Body of pancreas (tissue), 4 donors: ENCODE measurements at regions not wholly inside any gene's neighbourhood (a gene's known extent, or its start where the extent isn't known, plus 50 kb on each side); places are given as distances from the start of the nearest gene placed in this dataset.
"Not testable (repeated sequence)": the region's sequence is repeated elsewhere in the genome, so short reads cannot be mapped to it uniquely, and the experiment has no call there.

Experiments used
- ATAC-seq: fragments of 150-250 bp; one replicate; pipeline ENCODE4 v1.9.1; 2016
- DNase-seq, 4 donors: peaks; one replicate each; pipeline ENCODE4 v3.0.0-alpha.2; 2019
- H3K27ac ChIP-seq, 4 donors: fragments of 200-600 bp; sonication (generic); 1 replicate in 3 of 4; 2 replicates in 1 of 4; pipeline versions ENCODE4 v1.5.1 to v1.6.1; 2016 to 2019; ENCODE audit warnings: mild to moderate bottlenecking in 1 of 4, mixed read lengths in 1 of 4, moderate library complexity in 1 of 4
- H3K27me3 ChIP-seq, 2 donors: fragments of 200-600 bp; sonication (generic); one replicate each; pipeline ENCODE4 v1.6.0; 2016; ENCODE audit warnings: mild to moderate bottlenecking in 1 of 2
- H3K36me3 ChIP-seq, 2 donors: fragments of 200-600 bp; sonication (generic); replicated peaks in 1 of 2; 2 replicates each; pipeline ENCODE4 v1.5.1; 2016; ENCODE audit warnings: low read depth in 2 of 2; ENCODE audit not compliant: insufficient read depth in 1 of 2
- H3K4me1 ChIP-seq: fragments of 200-600 bp; sonication (generic); one replicate; pipeline ENCODE4 v1.6.0; 2016
- H3K4me3 ChIP-seq, 2 donors: fragments of 200-600 bp; sonication (generic); 1 replicate in 1 of 2; 2 replicates in 1 of 2; pipeline ENCODE4 v1.5.1; 2016 to 2019
- H3K9me3 ChIP-seq, 3 donors: fragments of 200-600 bp; sonication (generic); 1 replicate in 2 of 3; 2 replicates in 1 of 3; pipeline ENCODE4 v1.5.1; 2016
- CTCF ChIP-seq, 7 experiments: fragments of 450-650 bp in 4 of 7; fragments of 200-600 bp in 3 of 7; sonication (generic) in 3 of 7; IDR thresholded peaks; one replicate each; pipeline ENCODE4 v1.5.1; 2016 to 2019; ENCODE audit warnings: antibody characterized with exemption in 7 of 7
- POLR2A ChIP-seq, 3 donors: fragments of 450-650 bp; IDR thresholded peaks; one replicate each; pipeline ENCODE4 v1.6.1; 2016; ENCODE audit warnings: antibody characterized with exemption in 3 of 3, mild to moderate bottlenecking in 2 of 3
- WGBS, 2 donors: methylation state at CpG; one replicate each; pipeline ENCODE4 v1.1.5; 2017; 5-methylcytosine and 5-hydroxymethylcytosine counted together
- intact Hi-C: fragments of 100-400 bp; cut with DNase I; formaldehyde crosslinking; loops from one replicate; pipeline ENCODE4 v1.15.1; 2023

DNA sequence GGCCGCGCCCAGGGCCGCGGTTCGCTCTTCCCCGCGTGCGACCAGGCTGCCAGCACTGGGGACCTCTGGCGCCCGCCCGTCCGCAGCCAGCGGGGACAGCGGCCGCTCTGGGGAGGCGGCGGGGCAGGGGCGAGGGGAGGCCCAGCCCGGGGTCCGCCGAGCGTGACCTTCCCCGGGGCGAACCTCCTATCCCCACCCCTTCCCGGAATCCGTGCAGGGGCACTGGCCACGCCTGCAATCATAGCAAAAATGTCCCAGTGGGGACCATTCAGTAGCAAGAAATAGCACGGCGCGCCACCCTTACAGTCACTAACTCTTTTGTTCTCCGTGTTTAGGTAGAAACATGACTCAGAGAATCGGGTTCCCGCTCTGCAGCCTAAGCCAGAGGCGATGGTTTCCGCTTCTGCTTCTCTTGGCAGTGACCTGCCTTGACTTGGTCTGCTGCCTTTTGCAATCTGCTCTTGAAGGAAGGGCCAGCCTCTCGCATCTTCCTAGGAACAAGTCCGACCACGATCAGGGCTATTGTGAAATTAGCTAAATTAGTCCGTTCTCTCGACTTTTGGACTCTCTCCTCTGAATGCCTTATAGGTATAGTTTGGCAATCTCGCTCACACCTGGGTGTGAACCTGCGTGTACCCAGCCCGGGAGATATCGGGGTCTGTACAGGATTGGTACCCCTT lies 79.3 kb upstream of the ACBD5 start:
- TF ChIP-seq POLR2A (IDR thresholded peaks at IDR 0.05), result peak in 1 of 3 donors; percentile 15
- no peak for TF ChIP-seq CTCF (IDR thresholded peaks at IDR 0.05)
- DNase-seq, result peak; percentile 27 to 74 (median 52)
- H3K4me3 ChIP-seq, result peak overlapping the region in 1 of 2 donors; percentile 12
- H3K36me3 ChIP-seq, result no peaks in the 10 kb centered on the region
- peak; percentile 83 for ATAC-seq
- H3K9me3 ChIP-seq, result no peaks in the 10 kb centered on the region
- H3K27ac ChIP-seq, result peak overlapping the region in 1 of 4 donors; percentile 48
- no peaks in the 10 kb centered on the region for H3K4me1 ChIP-seq
- intact Hi-C loops, result loop anchor here (10.0 kb wide), 1 partner anchor 695 kb away; no protein-coding TSS in a partner anchor
- 20 to 30% methylated on average over 31 to 43 of the region's 44 CpGs for WGBS, 2 donors
- no peaks in the 10 kb centered on the region for H3K27me3 ChIP-seq

DNA sequence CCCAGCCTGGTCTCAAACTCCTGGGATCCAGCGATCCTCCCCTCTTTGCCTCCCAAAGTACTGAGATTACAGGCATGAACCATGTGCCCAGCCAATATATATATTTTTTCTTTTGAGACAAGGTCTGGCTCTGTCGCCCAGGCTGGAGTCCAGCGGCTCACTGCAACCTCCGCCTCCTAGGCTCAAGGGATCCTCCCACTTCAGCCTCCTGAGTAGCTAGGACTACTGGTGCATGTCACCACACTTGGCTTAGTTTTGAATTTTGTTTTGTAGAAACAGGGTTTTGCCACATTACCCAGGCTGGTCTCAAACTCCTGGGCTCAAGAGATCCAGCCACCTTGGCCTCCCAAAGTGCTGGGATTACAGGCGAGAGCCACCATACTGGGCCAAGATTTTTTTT lies 78.5 kb upstream of the ACBD5 start:
- WGBS, 2 donors, result 89 to 96% methylated on average over 5 of the region's 5 CpGs
- peak overlapping the region in 1 of 4 donors; percentile 48 for H3K27ac ChIP-seq
- H3K36me3 ChIP-seq, H3K9me3 ChIP-seq, H3K27me3 ChIP-seq, DNase-seq, H3K4me1 ChIP-seq, intact Hi-C loops, ATAC-seq, H3K4me3 ChIP-seq: not testable (repeated sequence)

GRCh38 chr10:27315082-27315481 lies 74.5 kb upstream of the ACBD5 start:
- H3K9me3 ChIP-seq, H3K36me3 ChIP-seq, H3K27me3 ChIP-seq, H3K4me1 ChIP-seq, DNase-seq, H3K27ac ChIP-seq, H3K4me3 ChIP-seq, intact Hi-C loops, ATAC-seq: not testable (repeated sequence)
- WGBS, 2 donors, result 44 to 54% methylated on average over 2 of the region's 2 CpGs

DNA sequence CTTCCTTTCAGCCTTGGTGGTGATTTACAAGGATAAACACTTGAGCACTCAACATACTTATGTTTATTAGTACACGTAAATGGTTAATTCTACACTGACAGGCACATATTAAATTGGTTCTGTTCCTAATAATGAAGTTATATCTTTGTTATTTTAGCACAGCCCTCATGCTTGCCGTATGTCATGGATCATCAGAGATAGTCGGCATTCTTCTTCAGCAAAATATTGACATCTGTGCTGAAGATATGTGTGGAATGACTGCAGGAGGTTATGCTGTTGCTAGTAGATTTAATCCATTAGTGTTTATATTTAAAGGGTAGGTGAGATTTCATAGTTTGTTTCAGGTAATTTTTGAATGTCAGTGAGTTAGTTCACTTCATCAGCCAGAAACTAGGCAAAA lies 73.0 kb upstream of the ACBD5 start:
- ATAC-seq, intact Hi-C loops, H3K9me3 ChIP-seq, DNase-seq, H3K36me3 ChIP-seq, H3K4me3 ChIP-seq, H3K27ac ChIP-seq, H3K27me3 ChIP-seq, H3K4me1 ChIP-seq: not testable (repeated sequence)
- 36 to 48% methylated on average over 3 of the region's 3 CpGs for WGBS, 2 donors

- TF ChIP-seq POLR2A (IDR thresholded peaks at IDR 0.05) (no peak), CTCF (IDR thresholded peaks at IDR 0.05) (no peak)
- no peak overlapping the region for H3K4me3 ChIP-seq
- ATAC-seq, result no peak
Observed at GRCh38 chr10:27312854-27313253, 72.3 kb upstream of the ACBD5 start.

GRCh38 chr10:27311809-27312208 lies 71.2 kb upstream of the ACBD5 start:
- H3K4me1 ChIP-seq, H3K27me3 ChIP-seq, H3K27ac ChIP-seq, ATAC-seq, intact Hi-C loops, H3K36me3 ChIP-seq, H3K4me3 ChIP-seq, H3K9me3 ChIP-seq, DNase-seq: not testable (repeated sequence)
- WGBS, 2 donors, result 94% methylated on average over 20 of the region's 20 CpGs

More at GRCh38 chr10:27312854-27313253, 72.3 kb upstream of the ACBD5 start:
- 70 to 72% methylated on average over 4 of the region's 4 CpGs for WGBS, 2 donors
- no peaks in the 10 kb centered on the region for H3K4me1 ChIP-seq
- DNase-seq, result no peak
- H3K27ac ChIP-seq, result no peak overlapping the region
- H3K9me3 ChIP-seq, result no peaks in the 10 kb centered on the region
- H3K36me3 ChIP-seq, result no peaks in the 10 kb centered on the region
- H3K27me3 ChIP-seq, result no peaks in the 10 kb centered on the region
- intact Hi-C loops, result no loop called here

DNA sequence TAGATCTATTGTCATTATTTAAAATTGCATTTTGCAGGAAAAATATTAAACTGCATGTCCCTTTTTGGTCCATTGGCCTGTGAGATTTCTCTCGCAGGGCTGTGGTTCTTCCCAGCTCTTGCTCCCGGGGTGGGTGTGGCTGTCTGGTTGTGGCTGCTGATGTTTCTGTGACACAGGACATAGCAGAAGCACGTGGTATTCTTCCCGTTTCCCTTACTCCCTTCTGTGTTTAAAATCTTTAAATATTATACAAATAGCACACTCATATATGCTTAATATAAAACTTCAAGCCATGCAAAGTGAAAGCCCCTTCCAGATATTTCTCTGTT lies 57.9 kb upstream of the ACBD5 start:
- ATAC-seq, H3K4me3 ChIP-seq, H3K9me3 ChIP-seq, H3K27ac ChIP-seq, H3K4me1 ChIP-seq, H3K27me3 ChIP-seq, H3K36me3 ChIP-seq, intact Hi-C loops: not testable (repeated sequence)
- DNase-seq, result peak in 1 of 4 donors; percentile 25
- WGBS, 2 donors, result 49 to 65% methylated on average over 4 of the region's 4 CpGs
